H1 (cell line): ENCODE measurements at regions not wholly inside any gene's neighbourhood (a gene's known extent, or its start where the extent isn't known, plus 50 kb on each side); places are given as distances from the start of the nearest gene placed in this dataset.

Experiments
- CHD7 ChIP-seq: fragments of 300-600 bp; sonication (generic); IDR thresholded peaks from 2 replicates; pipeline ENCODE4 v1.7.1; 2012; ENCODE audit warnings: low read length, moderate library complexity, mild to moderate bottlenecking, inconsistent platforms; ENCODE audit not compliant: insufficient replicate concordance
- KDM4A ChIP-seq: IDR thresholded peaks from one replicate; pipeline ENCODE4 v1.7.1; 2012; ENCODE audit warnings: low read depth, mild to moderate bottlenecking, moderate library complexity, low read length, inconsistent platforms; ENCODE audit not compliant: severe bottlenecking
- MAFK ChIP-seq: IDR thresholded peaks from 2 replicates; pipeline ENCODE4 v1.6.1; 2012; ENCODE audit warnings: low read depth, mild to moderate bottlenecking, improper control_type of control experiment, low read length
- NANOG ChIP-seq: IDR thresholded peaks from 2 replicates; pipeline ENCODE4 v1.6.1; 2011; ENCODE audit warnings: low read length, low read depth, mild to moderate bottlenecking, inconsistent platforms; ENCODE audit not compliant: insufficient read depth, poor library complexity, severe bottlenecking
- POU5F1 ChIP-seq: IDR thresholded peaks from 2 replicates; pipeline ENCODE4 v1.6.1; 2011; ENCODE audit warnings: low read depth, mild to moderate bottlenecking, low read length, moderate library complexity
- SIN3A ChIP-seq, 2 experiments: IDR thresholded peaks in 1 of 2; conservative IDR thresholded peaks in 1 of 2; 2 replicates each; pipeline ENCODE4 v1.6.1; 2011 to 2012; ENCODE audit warnings: low read length in 2 of 2, improper control_type of control experiment in 1 of 2, low read depth in 1 of 2, mild to moderate bottlenecking in 1 of 2
- SIRT6 ChIP-seq: IDR thresholded peaks from one replicate; pipeline ENCODE4 v1.7.1; 2012; ENCODE audit warnings: low read length, inconsistent platforms
- SRF ChIP-seq: IDR thresholded peaks from 2 replicates; pipeline ENCODE4 v1.6.1; 2011; ENCODE audit warnings: mild to moderate bottlenecking, low read depth, low read length, moderate library complexity
- TAF7 ChIP-seq: optimal IDR thresholded peaks from 2 replicates; pipeline ENCODE3; 2011; ENCODE audit warnings: low read depth, mild to moderate bottlenecking, inconsistent platforms, low read length, moderate library complexity, borderline replicate concordance
- TCF12 ChIP-seq: IDR thresholded peaks from 2 replicates; pipeline ENCODE4 v1.6.1; 2011; ENCODE audit warnings: low read depth, mild to moderate bottlenecking, low read length
- YY1 ChIP-seq: IDR thresholded peaks from 2 replicates; pipeline ENCODE4 v1.6.1; 2011; ENCODE audit warnings: low read depth, mild to moderate bottlenecking, low read length

DNA sequence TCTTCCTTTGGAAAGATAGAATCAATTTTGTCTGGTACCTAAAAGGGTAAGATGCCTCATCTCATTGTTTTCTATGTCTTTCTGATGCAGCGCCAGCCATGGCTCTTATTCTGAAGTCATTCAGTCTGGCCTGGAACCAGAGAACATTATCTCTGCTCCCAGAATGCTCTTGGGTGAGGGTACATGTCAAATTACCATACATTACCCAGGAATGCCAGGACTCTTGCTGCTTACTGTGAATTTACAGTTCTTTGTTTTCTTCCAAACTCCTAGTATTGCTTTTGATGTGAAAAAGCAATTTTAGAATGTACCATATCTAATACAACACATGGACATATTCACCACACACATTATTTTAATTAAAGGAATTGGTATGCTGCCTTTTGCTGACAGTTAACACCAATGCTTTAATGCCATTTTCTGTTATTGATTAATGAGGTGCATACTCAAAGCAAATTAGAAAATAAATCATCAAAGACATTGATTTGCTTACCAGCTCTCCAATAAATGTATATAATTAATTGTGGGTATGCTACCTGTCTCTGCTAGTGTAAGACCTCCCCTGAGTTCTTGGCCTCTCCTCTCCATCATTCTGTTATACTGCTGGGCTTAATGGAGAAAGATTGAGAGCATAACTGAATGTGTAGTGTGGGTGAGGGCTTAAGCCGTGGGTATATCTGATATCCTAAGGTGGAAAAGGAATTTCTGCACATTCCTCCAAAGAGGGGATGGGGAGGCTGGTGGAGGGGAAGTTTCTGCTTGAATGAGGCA, 337.7 kb downstream of the C12orf75 start (continued):
- TF ChIP-seq CHD7 (no peak), TCF12 (no peak), SRF (no peak), TAF7 (no peak), POU5F1 (no peak), KDM4A (no peak), SIRT6 (no peak), YY1 (no peak), SIN3A (conservative IDR thresholded peaks at IDR 0.05 in 1 of 2, IDR thresholded peaks at IDR 0.05 in 1 of 2; ENCODE audit: low read depth in 1 of 2, low read length in 2 of 2) (no peak), MAFK (no peak), NANOG (no peak)
